Neuron (in vitro differentiated cells): ENCODE measurements at regions not wholly inside any gene's neighbourhood (a gene's known extent, or its start where the extent isn't known, plus 50 kb on each side); places are given as distances from the start of the nearest gene placed in this dataset.

Experiments used
- H2AFZ ChIP-seq: one replicate; pipeline ENCODE4 v1.6.1; 2013; ENCODE audit warnings: low read depth, mild to moderate bottlenecking, inconsistent platforms, low read length, moderate library complexity
- H3K27me3 ChIP-seq: one replicate; pipeline ENCODE4 v1.6.1; 2013; ENCODE audit warnings: low read length; ENCODE audit not compliant: insufficient read depth
- H3K36me3 ChIP-seq: one replicate; pipeline ENCODE4 v1.6.1; 2013; ENCODE audit warnings: low read length; ENCODE audit not compliant: insufficient read depth
- H3K4me1 ChIP-seq: one replicate; pipeline ENCODE4 v1.6.1; 2013; ENCODE audit warnings: low read length; ENCODE audit not compliant: insufficient read depth
- H3K4me3 ChIP-seq: 2 replicates; pipeline ENCODE4 v1.5.1; 2013; ENCODE audit warnings: mild to moderate bottlenecking, low read length, moderate library complexity
- H3K9me3 ChIP-seq: one replicate; pipeline ENCODE4 v1.6.1; 2013; ENCODE audit warnings: low read length

GRCh38 chr12:67765776-67766766 is 117.5 kb downstream of the DYRK2 start:
- no peaks in the 10 kb centered on the region for H3K9me3 ChIP-seq
- no peak overlapping the region for H3K4me3 ChIP-seq
- no peaks in the 10 kb centered on the region for H3K27me3 ChIP-seq
- H3K4me1 ChIP-seq = peaks cover 7% of the 10 kb centered on the region
- H3K36me3 ChIP-seq = no peaks in the 10 kb centered on the region
- no peak overlapping the region for H2AFZ ChIP-seq

- Histone ChIP-seq H3K9me3 (no peaks in the 10 kb centered on the region), H3K4me1 (peaks cover 9% of the 10 kb centered on the region), H2AFZ (peak overlapping the region; percentile 21), H3K4me3 (peak overlapping the region; percentile 13), H3K36me3 (no peaks in the 10 kb centered on the region), H3K27me3 (no peaks in the 10 kb centered on the region)
Observed at GRCh38 chr12:67772267-67773169, 124.0 kb downstream of the DYRK2 start.

- peaks cover 9% of the 10 kb centered on the region for H3K4me1 ChIP-seq
- H3K36me3 ChIP-seq = no peaks in the 10 kb centered on the region
- H2AFZ ChIP-seq = no peak overlapping the region
- H3K4me3 ChIP-seq = no peak overlapping the region
- H3K9me3 ChIP-seq = no peaks in the 10 kb centered on the region
- no peaks in the 10 kb centered on the region for H3K27me3 ChIP-seq
Observed at GRCh38 chr12:67773896-67774295, 125.4 kb downstream of the DYRK2 start.

- Histone ChIP-seq H3K36me3 (no peaks in the 10 kb centered on the region), H2AFZ (no peak overlapping the region), H3K4me1 (peaks cover 9% of the 10 kb centered on the region), H3K9me3 (no peaks in the 10 kb centered on the region), H3K27me3 (no peaks in the 10 kb centered on the region), H3K4me3 (no peak overlapping the region)
Observed at GRCh38 chr12:67774983-67775587, 126.5 kb downstream of the DYRK2 start.

DNA sequence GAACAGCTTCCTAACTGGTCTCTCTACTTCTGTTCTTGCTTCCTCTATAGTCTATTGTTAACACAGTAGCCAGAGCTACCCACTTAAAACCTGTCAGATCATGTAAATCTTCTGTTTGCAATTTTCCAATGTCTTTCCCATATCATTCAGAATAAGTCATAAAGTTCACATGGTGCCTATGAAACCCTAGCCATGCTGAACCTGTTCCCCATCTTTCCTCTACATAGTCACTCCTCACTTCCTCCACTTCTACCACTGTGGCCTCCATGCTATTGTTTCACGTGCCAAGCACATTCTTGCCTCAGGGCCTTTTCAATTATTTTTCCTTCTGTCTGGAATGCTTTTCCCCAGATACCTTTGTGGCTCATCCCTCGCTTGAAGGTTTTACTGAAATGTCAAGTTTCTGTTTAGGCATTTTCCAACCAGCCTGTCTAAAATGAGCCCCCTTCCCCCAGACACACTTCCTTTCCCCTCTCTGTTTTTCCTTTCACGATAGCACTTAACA is 132.1 kb downstream of the DYRK2 start:
- H2AFZ ChIP-seq = no peak overlapping the region
- H3K36me3 ChIP-seq = no peaks in the 10 kb centered on the region
- no peaks in the 10 kb centered on the region for H3K9me3 ChIP-seq
- no peaks in the 10 kb centered on the region for H3K4me1 ChIP-seq
- H3K4me3 ChIP-seq = no peak overlapping the region
- no peaks in the 10 kb centered on the region for H3K27me3 ChIP-seq

- no peaks in the 10 kb centered on the region for H3K9me3 ChIP-seq
- no peaks in the 10 kb centered on the region for H3K27me3 ChIP-seq
- H3K4me3 ChIP-seq = no peak overlapping the region
- H2AFZ ChIP-seq = no peak overlapping the region
- H3K36me3 ChIP-seq = no peaks in the 10 kb centered on the region
- no peaks in the 10 kb centered on the region for H3K4me1 ChIP-seq
Observed at GRCh38 chr12:67782573-67782972, 134.0 kb downstream of the DYRK2 start.

DNA sequence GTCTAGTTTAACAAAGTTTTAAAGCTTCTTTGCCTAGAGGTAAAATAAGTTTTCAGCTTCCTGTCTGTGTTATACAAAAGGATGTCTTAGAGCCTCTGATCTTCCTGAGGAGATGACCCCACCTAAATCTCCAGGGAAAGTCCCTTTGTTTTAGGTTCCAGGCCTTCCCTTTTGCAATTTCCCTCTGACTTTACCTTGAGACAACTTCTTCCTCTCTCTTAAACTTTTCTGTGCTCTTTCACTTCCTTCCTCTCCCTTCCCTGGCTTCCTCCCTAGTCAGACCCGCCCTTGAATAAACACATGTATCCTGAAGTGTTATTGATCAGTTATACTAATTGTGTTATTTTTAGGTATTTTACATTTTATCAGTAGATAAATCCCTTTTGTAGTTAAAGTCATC is 134.8 kb downstream of the DYRK2 start:
- Histone ChIP-seq H3K4me1 (no peaks in the 10 kb centered on the region), H3K4me3 (no peak overlapping the region), H3K27me3 (no peaks in the 10 kb centered on the region), H2AFZ (no peak overlapping the region), H3K36me3 (no peaks in the 10 kb centered on the region), H3K9me3 (no peaks in the 10 kb centered on the region)

DNA sequence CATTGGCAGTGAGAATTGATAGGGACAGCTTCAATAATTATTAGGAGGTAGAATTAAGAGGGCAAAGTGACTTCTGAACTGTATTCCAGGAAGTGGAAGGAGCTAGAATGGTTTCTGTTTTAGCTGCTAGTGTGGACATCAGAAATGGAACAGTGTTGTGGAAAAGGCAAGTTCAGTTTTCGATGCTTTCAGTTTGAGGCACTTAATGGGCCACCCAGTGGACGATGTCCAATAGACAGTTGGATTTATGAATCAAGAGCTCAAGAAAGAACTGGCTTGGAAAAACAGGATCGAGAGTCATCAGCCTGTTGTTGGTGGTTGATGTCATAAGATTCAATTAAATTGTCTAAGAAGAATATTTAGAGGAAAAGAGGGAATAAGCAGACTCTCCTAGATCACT is 136.3 kb downstream of the DYRK2 start:
- Histone ChIP-seq H3K27me3 (no peaks in the 10 kb centered on the region), H3K36me3 (no peaks in the 10 kb centered on the region), H3K9me3 (no peaks in the 10 kb centered on the region), H3K4me3 (no peak overlapping the region), H3K4me1 (no peaks in the 10 kb centered on the region), H2AFZ (no peak overlapping the region)

GRCh38 chr12:67786086-67786485 is 137.5 kb downstream of the DYRK2 start:
- no peaks in the 10 kb centered on the region for H3K27me3 ChIP-seq

DNA sequence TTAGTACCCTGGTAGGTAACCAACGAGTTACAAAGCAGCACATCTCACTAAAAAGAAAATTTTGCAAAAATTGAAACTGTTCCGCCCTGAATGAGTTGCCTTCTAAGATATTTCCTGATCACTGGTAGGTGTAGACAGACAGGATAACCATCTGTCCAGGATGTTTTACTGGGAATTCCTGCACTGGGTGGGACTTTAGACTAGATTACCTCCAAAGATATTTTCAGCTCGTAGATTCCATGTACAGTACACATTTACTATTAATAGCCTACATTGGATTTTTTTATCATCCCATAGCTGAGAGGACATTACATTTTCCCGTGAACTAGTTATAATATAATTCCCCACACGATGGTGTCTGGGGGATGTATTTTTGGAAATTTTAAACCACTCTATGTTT is 139.6 kb downstream of the DYRK2 start:
- H3K36me3 ChIP-seq = no peaks in the 10 kb centered on the region
- H3K4me1 ChIP-seq = no peaks in the 10 kb centered on the region
- H2AFZ ChIP-seq = no peak overlapping the region
- no peak overlapping the region for H3K4me3 ChIP-seq
- H3K9me3 ChIP-seq = no peaks in the 10 kb centered on the region
- H3K27me3 ChIP-seq = no peaks in the 10 kb centered on the region

More at GRCh38 chr12:67786086-67786485, 137.5 kb downstream of the DYRK2 start:
- Histone ChIP-seq H2AFZ (no peak overlapping the region), H3K36me3 (no peaks in the 10 kb centered on the region), H3K9me3 (no peaks in the 10 kb centered on the region), H3K4me1 (no peaks in the 10 kb centered on the region), H3K4me3 (no peak overlapping the region)

DNA sequence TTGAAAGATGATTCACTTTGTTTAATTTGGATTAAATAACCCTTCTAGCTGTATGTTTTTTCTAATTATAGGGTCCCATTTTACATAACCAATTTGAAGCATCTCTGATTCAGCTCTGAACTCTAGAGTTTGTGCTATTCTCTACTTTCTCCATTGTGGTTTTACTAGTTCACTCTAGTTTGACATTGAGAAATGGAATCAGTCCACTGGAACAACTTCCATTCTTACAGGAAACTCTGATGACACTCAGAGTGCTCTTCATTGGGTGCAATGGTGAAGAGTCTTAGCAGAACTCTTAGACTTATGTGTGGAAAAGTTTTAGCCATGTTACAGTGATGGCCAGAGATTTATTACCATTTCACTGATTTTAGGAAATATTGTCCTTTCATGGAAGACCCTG is 140.7 kb downstream of the DYRK2 start:
- H3K4me1 ChIP-seq = no peaks in the 10 kb centered on the region
- H3K4me3 ChIP-seq = no peak overlapping the region
- no peaks in the 10 kb centered on the region for H3K27me3 ChIP-seq
- H3K9me3 ChIP-seq = no peaks in the 10 kb centered on the region
- H2AFZ ChIP-seq = no peak overlapping the region
- H3K36me3 ChIP-seq = no peaks in the 10 kb centered on the region

- no peak overlapping the region for H2AFZ ChIP-seq
- H3K27me3 ChIP-seq = no peaks in the 10 kb centered on the region
- H3K9me3 ChIP-seq = no peaks in the 10 kb centered on the region
- no peaks in the 10 kb centered on the region for H3K36me3 ChIP-seq
- H3K4me3 ChIP-seq = no peak overlapping the region
- no peaks in the 10 kb centered on the region for H3K4me1 ChIP-seq
Observed at GRCh38 chr12:67790660-67791059, 142.1 kb downstream of the DYRK2 start.
